Mucosa of rectum (tissue), 2 donors: ENCODE measurements at regions not wholly inside any gene's neighbourhood (a gene's known extent, or its start where the extent isn't known, plus 50 kb on each side); places are given as distances from the start of the nearest gene placed in this dataset.

Source experiments
- H3K27ac ChIP-seq, 2 donors: one replicate each; pipeline ENCODE4 v1.7.0; 2013; ENCODE audit warnings: inconsistent platforms in 2 of 2, low read depth in 2 of 2, low read length in 2 of 2
- H3K27me3 ChIP-seq, 2 donors: one replicate each; pipeline ENCODE4 v1.7.0; 2013; ENCODE audit warnings: low read length in 2 of 2; ENCODE audit not compliant: control insufficient read depth in 2 of 2, insufficient read depth in 2 of 2
- H3K36me3 ChIP-seq, 2 donors: one replicate each; pipeline ENCODE4 v1.7.0; 2013; ENCODE audit warnings: low read length in 2 of 2; ENCODE audit not compliant: control insufficient read depth in 2 of 2, insufficient read depth in 2 of 2
- H3K4me1 ChIP-seq, 2 donors: one replicate each; pipeline ENCODE4 v1.7.0; 2013; ENCODE audit warnings: low read length in 2 of 2, mild to moderate bottlenecking in 1 of 2; ENCODE audit not compliant: control insufficient read depth in 2 of 2, insufficient read depth in 2 of 2
- H3K4me3 ChIP-seq, 2 donors: one replicate each; pipeline ENCODE4 v1.7.0; 2013; ENCODE audit warnings: low read length in 2 of 2
- H3K9ac ChIP-seq, 2 donors: one replicate each; pipeline ENCODE4 v1.7.0; 2013; ENCODE audit warnings: low read length in 2 of 2, low read depth in 1 of 2, mild to moderate bottlenecking in 1 of 2
- H3K9me3 ChIP-seq, 2 donors: one replicate each; pipeline ENCODE4 v1.7.0; 2013; ENCODE audit warnings: low read length in 2 of 2; ENCODE audit not compliant: control insufficient read depth in 2 of 2
- donor health status: healthy.
- donor health status: Normal muscosa, but diverticular disease.

GRCh38 chr2:182630207-182630606 is 85.8 kb upstream of the DNAJC10 start:
- Histone ChIP-seq H3K27ac (no peak overlapping the region), H3K9me3 (no peaks in the 10 kb centered on the region), H3K36me3 (no peaks in the 10 kb centered on the region), H3K27me3 (no peaks in the 10 kb centered on the region), H3K9ac (no peak overlapping the region), H3K4me3 (no peak overlapping the region), H3K4me1 (no peaks in the 10 kb centered on the region)

- Histone ChIP-seq H3K27ac (no peak overlapping the region), H3K4me1 (no peaks in the 10 kb centered on the region), H3K4me3 (no peak overlapping the region), H3K27me3 (no peaks in the 10 kb centered on the region), H3K9ac (no peak overlapping the region), H3K36me3 (no peaks in the 10 kb centered on the region), H3K9me3 (no peaks in the 10 kb centered on the region)
Observed at GRCh38 chr2:182631299-182631698, 84.8 kb upstream of the DNAJC10 start.

GRCh38 chr2:182634386-182634785 is 81.7 kb upstream of the DNAJC10 start:
- no peaks in the 10 kb centered on the region for H3K9me3 ChIP-seq
- H3K4me3 ChIP-seq: no peak overlapping the region
- no peaks in the 10 kb centered on the region for H3K27me3 ChIP-seq
- no peak overlapping the region for H3K9ac ChIP-seq
- H3K36me3 ChIP-seq: no peaks in the 10 kb centered on the region
- no peak overlapping the region for H3K27ac ChIP-seq
- H3K4me1 ChIP-seq: no peaks in the 10 kb centered on the region

- no peaks in the 10 kb centered on the region for H3K36me3 ChIP-seq
- no peaks in the 10 kb centered on the region for H3K9me3 ChIP-seq
- H3K4me1 ChIP-seq: no peaks in the 10 kb centered on the region
- H3K4me3 ChIP-seq: no peak overlapping the region
- H3K27ac ChIP-seq: no peak overlapping the region
- H3K9ac ChIP-seq: no peak overlapping the region
- no peaks in the 10 kb centered on the region for H3K27me3 ChIP-seq
Observed at GRCh38 chr2:182636699-182637098, 79.4 kb upstream of the DNAJC10 start.

GRCh38 chr2:182638667-182639066 is 77.4 kb upstream of the DNAJC10 start:
- no peak overlapping the region for H3K27ac ChIP-seq
- no peak overlapping the region for H3K9ac ChIP-seq
- H3K4me3 ChIP-seq: no peak overlapping the region
- H3K9me3 ChIP-seq: no peaks in the 10 kb centered on the region
- H3K36me3 ChIP-seq: no peaks in the 10 kb centered on the region
- H3K27me3 ChIP-seq: no peaks in the 10 kb centered on the region
- H3K4me1 ChIP-seq: no peaks in the 10 kb centered on the region

GRCh38 chr2:182639971-182640370 is 76.1 kb upstream of the DNAJC10 start:
- Histone ChIP-seq H3K9me3 (no peaks in the 10 kb centered on the region), H3K36me3 (no peaks in the 10 kb centered on the region), H3K27ac (no peak overlapping the region), H3K4me3 (no peak overlapping the region), H3K27me3 (no peaks in the 10 kb centered on the region), H3K9ac (no peak overlapping the region), H3K4me1 (no peaks in the 10 kb centered on the region)

GRCh38 chr2:182642328-182642727 is 73.7 kb upstream of the DNAJC10 start:
- H3K36me3 ChIP-seq: no peaks in the 10 kb centered on the region
- no peaks in the 10 kb centered on the region for H3K9me3 ChIP-seq
- H3K27me3 ChIP-seq: no peaks in the 10 kb centered on the region
- no peaks in the 10 kb centered on the region for H3K4me1 ChIP-seq
- H3K4me3 ChIP-seq: no peak overlapping the region
- no peak overlapping the region for H3K9ac ChIP-seq
- H3K27ac ChIP-seq: no peak overlapping the region

- no peaks in the 10 kb centered on the region for H3K4me1 ChIP-seq
- no peak overlapping the region for H3K4me3 ChIP-seq
- H3K27me3 ChIP-seq: no peaks in the 10 kb centered on the region
- no peaks in the 10 kb centered on the region for H3K9me3 ChIP-seq
- H3K9ac ChIP-seq: no peak overlapping the region
- H3K27ac ChIP-seq: no peak overlapping the region
- H3K36me3 ChIP-seq: no peaks in the 10 kb centered on the region
Observed at GRCh38 chr2:182646763-182647498, 69.1 kb upstream of the DNAJC10 start.

GRCh38 chr2:182647499-182647787 is 68.6 kb upstream of the DNAJC10 start:
- Histone ChIP-seq H3K27me3 (no peaks in the 10 kb centered on the region), H3K9ac (no peak overlapping the region), H3K27ac (no peak overlapping the region), H3K4me1 (no peaks in the 10 kb centered on the region), H3K36me3 (no peaks in the 10 kb centered on the region), H3K4me3 (no peak overlapping the region), H3K9me3 (no peaks in the 10 kb centered on the region)

GRCh38 chr2:182649316-182649715 is 66.7 kb upstream of the DNAJC10 start:
- no peak overlapping the region for H3K9ac ChIP-seq
- H3K27ac ChIP-seq: no peak overlapping the region
- no peaks in the 10 kb centered on the region for H3K4me1 ChIP-seq
- H3K9me3 ChIP-seq: no peaks in the 10 kb centered on the region
- H3K36me3 ChIP-seq: no peaks in the 10 kb centered on the region
- no peaks in the 10 kb centered on the region for H3K27me3 ChIP-seq
- H3K4me3 ChIP-seq: no peak overlapping the region

GRCh38 chr2:182650704-182651103 is 65.4 kb upstream of the DNAJC10 start:
- Histone ChIP-seq H3K9ac (no peak overlapping the region), H3K27me3 (no peaks in the 10 kb centered on the region), H3K27ac (no peak overlapping the region), H3K36me3 (no peaks in the 10 kb centered on the region), H3K4me3 (no peak overlapping the region), H3K9me3 (no peaks in the 10 kb centered on the region), H3K4me1 (no peaks in the 10 kb centered on the region)
